GM12873 (cell line): ENCODE measurements at regions not wholly inside any gene's neighbourhood (a gene's known extent, or its start where the extent isn't known, plus 50 kb on each side); places are given as distances from the start of the nearest gene placed in this dataset.

Experiments
- TF ChIP-seq, protein P1 (sequence below): IDR thresholded peaks from 2 replicates; pipeline ENCODE4 v1.5.1; 2012; ENCODE audit warnings: low read depth, mild to moderate bottlenecking, moderate library complexity, low read length, control low read depth; ENCODE audit not compliant: insufficient read depth; ENCODE audit errors: missing control alignments

DNA sequence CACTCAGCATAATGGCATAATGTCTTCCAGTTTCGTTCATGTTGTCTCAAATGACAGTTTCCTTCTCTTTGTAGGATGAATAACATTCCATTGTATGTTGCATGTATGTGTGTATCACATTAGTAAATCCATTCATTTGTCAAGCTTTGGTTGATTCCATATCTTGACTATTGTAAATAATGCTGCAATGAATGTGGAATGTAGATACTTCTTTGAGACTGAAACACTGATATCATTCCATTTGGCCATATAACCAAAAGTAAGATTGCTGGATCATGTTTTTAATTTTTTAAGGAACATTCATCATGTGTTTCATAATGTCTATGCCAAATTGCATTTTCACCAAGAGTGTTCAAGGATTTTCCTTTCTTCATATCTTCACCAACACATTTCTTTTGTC, 1711.4 kb upstream of the PIK3C3 start:
- TF ChIP-seq, protein P1, sequence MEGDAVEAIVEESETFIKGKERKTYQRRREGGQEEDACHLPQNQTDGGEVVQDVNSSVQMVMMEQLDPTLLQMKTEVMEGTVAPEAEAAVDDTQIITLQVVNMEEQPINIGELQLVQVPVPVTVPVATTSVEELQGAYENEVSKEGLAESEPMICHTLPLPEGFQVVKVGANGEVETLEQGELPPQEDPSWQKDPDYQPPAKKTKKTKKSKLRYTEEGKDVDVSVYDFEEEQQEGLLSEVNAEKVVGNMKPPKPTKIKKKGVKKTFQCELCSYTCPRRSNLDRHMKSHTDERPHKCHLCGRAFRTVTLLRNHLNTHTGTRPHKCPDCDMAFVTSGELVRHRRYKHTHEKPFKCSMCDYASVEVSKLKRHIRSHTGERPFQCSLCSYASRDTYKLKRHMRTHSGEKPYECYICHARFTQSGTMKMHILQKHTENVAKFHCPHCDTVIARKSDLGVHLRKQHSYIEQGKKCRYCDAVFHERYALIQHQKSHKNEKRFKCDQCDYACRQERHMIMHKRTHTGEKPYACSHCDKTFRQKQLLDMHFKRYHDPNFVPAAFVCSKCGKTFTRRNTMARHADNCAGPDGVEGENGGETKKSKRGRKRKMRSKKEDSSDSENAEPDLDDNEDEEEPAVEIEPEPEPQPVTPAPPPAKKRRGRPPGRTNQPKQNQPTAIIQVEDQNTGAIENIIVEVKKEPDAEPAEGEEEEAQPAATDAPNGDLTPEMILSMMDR, result no peak

DNA sequence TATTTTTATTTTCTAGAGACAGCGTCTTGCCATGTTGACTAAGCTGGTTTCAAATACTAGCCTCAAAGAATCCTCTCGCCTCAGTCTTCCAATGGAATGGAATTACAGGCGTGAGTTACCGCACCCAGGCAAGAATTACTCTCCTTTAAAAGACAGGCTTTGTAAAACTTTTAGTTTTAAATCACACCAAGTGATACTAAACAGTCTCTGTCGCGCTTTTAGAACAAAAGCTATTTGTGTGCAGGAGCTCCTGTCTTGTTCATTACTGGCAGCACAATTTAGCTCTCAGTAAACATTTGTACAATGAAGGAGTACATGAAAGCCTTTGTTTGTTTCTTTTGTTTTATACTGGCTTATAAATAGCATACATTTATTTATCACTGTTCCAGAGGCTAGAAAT, 1719.2 kb upstream of the PIK3C3 start:
- TF ChIP-seq, protein P1, result no peak

DNA sequence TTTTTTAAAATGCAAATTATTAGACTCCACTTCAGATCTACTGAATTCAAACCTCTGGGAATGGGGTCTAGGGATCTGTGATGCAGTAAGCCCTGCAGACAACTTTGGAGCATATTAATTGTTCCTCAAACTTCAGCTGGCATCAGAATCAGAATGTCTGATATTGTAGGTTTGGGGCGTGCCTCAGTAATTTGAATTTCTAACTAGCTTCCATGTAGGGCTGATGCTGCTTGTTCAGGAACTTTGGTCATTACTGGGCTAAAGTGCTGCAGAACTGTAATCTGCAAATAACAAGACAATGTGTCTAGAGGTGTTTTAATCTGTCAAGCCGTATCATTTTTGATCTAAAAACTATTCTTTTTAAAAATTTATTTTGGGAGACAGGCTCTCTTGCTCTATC, 1719.7 kb upstream of the PIK3C3 start:
- TF ChIP-seq, protein P1, result no peak

DNA sequence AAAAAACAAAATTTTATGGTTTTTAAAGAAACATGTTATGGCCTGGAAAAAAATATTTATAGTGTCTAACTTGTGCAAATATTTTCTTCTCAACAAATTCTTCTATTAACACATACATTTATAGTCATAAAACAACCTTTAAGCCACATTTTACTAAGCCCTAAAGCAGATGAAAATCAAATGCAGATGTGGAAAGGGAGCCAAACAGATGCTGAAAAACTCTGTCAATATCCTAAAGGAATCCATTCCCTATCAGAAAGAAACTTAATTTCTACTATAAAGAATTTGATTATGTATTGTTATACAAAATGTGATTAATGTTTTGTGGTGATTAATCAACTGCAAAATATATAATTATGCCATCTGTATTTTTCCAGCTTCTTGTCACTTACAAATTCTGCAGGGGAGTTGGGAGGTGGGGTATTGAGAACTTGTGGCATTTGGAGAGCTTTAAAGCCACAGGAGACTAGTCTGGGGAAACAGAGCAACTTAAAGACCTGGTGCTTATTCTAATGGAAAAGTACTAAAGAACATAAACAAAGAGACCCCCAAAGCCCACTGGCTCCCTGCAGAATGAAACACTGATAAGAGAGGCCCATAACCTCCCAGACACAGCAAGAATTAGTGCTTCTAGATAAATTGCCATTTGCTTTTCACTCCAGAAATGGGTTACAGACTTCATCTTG, 1721.0 kb upstream of the PIK3C3 start:
- TF ChIP-seq, protein P1, result no peak

DNA sequence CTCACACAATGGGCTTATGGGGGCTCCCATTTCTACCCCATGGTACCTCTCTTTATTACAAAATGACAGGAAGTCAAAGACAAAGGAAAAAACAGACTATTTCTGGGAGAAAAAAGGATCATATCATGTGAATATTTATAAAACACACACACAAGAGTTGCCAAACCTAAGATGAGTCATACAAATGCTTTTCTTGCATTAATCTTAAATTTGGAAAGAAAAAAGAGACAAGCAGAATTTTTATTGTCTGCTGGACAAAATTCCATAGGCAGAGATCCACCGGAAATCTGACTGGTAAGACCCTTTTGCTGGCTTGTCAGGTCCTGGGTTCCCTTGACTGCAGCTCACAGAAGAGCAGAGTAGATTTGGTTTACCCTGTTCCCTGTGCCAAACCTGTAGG, 1732.3 kb upstream of the PIK3C3 start:
- TF ChIP-seq, protein P1, result no peak

DNA sequence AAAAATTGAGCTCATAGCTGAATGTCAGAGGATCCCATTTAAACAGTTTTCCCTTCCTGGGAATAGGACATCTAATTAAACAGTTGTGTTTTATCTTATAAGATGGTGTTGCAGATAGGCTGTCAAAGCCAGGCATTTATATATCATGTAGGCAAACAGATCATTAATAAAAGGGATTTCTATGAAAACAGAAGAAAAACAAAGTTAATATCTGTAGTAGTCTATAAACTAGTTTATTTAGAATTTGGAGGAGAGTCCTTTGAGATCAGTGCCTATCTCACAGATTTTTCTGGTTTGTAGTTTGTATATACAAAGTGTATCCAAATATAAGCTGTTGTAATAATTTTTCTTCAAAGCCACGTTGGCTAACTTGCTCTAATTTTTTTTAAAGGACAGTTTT, 1738.2 kb upstream of the PIK3C3 start:
- TF ChIP-seq, protein P1, result no peak

DNA sequence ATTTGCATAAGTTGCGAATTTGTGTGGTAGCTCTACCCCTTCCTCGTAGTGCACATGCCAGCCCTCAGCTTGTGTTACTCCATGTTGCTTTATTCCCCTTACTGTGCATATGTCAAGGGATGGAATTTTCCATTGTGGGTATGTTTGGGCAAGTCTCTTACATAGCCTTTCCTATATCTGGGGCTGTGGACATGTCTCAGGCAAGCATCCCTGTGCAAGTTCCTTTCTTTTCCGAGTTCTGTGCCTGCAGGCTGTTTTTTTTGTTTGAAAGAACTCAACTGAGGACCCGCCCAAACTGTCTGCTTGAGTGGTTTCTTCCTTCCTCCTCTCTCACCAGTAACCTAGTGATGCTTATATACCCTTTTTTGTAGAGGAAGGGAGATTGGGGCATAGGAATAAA, 1739.1 kb upstream of the PIK3C3 start:
- TF ChIP-seq, protein P1, result no peak
